ENCODE measurements at regions not wholly inside any gene's neighbourhood (a gene's known extent, or its start where the extent isn't known, plus 50 kb on each side); places are given as distances from the start of the nearest gene placed in this dataset.

GRCh38 chr12:93214523-93215289 is 163.0 kb upstream of the NUDT4 start:
- DNase-seq: peak; percentile 23 to 86
- H3K36me3 ChIP-seq (ENCODE audit: control insufficient read depth, insufficient read depth, low read length): no peaks in the 10 kb centered on the region
- CTCF ChIA-PET: interaction anchor here (0.6 kb wide), 1 partner anchor 70 kb away, joined by 5 read pairs; no protein-coding TSS in a partner anchor
- no peaks in the 10 kb centered on the region for H3K27me3 ChIP-seq (replicated peaks; ENCODE audit: control insufficient read depth, insufficient read depth, low read length)
- peaks cover 23% of the 10 kb centered on the region for H3K9me3 Mint-ChIP-seq (ENCODE audit: unreplicated experiment)
- no TSS peak for BruUV-seq (replicated peaks)
- no peak overlapping the region for H3K4me3 ChIP-seq (ENCODE audit: low read depth, low read length)
- TF ChIP-seq CTCF (IDR thresholded peaks at IDR 0.05; ENCODE audit: insufficient read depth in 1 of 2, low read depth in 1 of 2, low read length in 1 of 2, severe bottlenecking in 1 of 2, unreplicated experiment in 1 of 2): peak in 1 of 2 experiments; percentile 13
- no peaks in the 10 kb centered on the region for H3K4me1 Mint-ChIP-seq (ENCODE audit: low read depth, unreplicated experiment)
- peaks cover 21% of the 10 kb centered on the region for H3K4me1 ChIP-seq
- peaks cover 5% of the 10 kb centered on the region for H3K36me3 Mint-ChIP-seq (ENCODE audit: insufficient read depth, unreplicated experiment)
- H3K9me3 ChIP-seq: peaks cover 3% of the 10 kb centered on the region; the same call in 1 of the 2 replicates
- POLR2A ChIA-PET: no interaction called here
- no peaks in the 10 kb centered on the region for H3K27me3 Mint-ChIP-seq (ENCODE audit: insufficient read depth, unreplicated experiment)
- no peak overlapping the region for H3K4me3 Mint-ChIP-seq (ENCODE audit: unreplicated experiment)
- peak overlapping the region; percentile 59 for H3K27ac Mint-ChIP-seq (ENCODE audit: unreplicated experiment)
- intact Hi-C loops (cut with micrococcal nuclease; ENCODE audit: unreplicated experiment): no loop called here

- Mint-ChIP-seq H3K27ac (ENCODE audit: unreplicated experiment) (peak overlapping the region; percentile 59), H3K27me3 (ENCODE audit: insufficient read depth, unreplicated experiment) (no peaks in the 10 kb centered on the region), H3K36me3 (ENCODE audit: insufficient read depth, unreplicated experiment) (peaks cover 5% of the 10 kb centered on the region), H3K4me3 (ENCODE audit: unreplicated experiment) (no peak overlapping the region), H3K4me1 (ENCODE audit: low read depth, unreplicated experiment) (no peaks in the 10 kb centered on the region), H3K9me3 (ENCODE audit: unreplicated experiment) (peaks cover 23% of the 10 kb centered on the region)
- BruUV-seq (replicated peaks): no TSS peak
- DNase-seq: no peak
- H3K27me3 ChIP-seq (replicated peaks; ENCODE audit: control insufficient read depth, insufficient read depth, low read length): no peaks in the 10 kb centered on the region
- H3K36me3 ChIP-seq (ENCODE audit: control insufficient read depth, insufficient read depth, low read length): no peaks in the 10 kb centered on the region
- H3K4me1 ChIP-seq: peaks cover 21% of the 10 kb centered on the region
- H3K9me3 ChIP-seq: peaks cover 3% of the 10 kb centered on the region; the same call in 1 of the 2 replicates
- ChIA-PET POLR2A (no interaction called here), CTCF (no interaction called here)
- no peak overlapping the region for H3K4me3 ChIP-seq (ENCODE audit: low read depth, low read length)
- intact Hi-C loops (cut with micrococcal nuclease; ENCODE audit: unreplicated experiment): no loop called here
- no peak for TF ChIP-seq CTCF (IDR thresholded peaks at IDR 0.05; ENCODE audit: insufficient read depth in 1 of 2, low read depth in 1 of 2, low read length in 1 of 2, severe bottlenecking in 1 of 2, unreplicated experiment in 1 of 2)
Observed at GRCh38 chr12:93215290-93215678, 162.4 kb upstream of the NUDT4 start.

- Histone ChIP-seq H3K9me3 (no peaks in the 10 kb centered on the region; the same call in 1 of the 2 replicates), H3K27me3 (replicated peaks; ENCODE audit: control insufficient read depth, insufficient read depth, low read length) (no peaks in the 10 kb centered on the region), H3K4me1 (peaks cover 10% of the 10 kb centered on the region), H3K36me3 (ENCODE audit: control insufficient read depth, insufficient read depth, low read length) (no peaks in the 10 kb centered on the region), H3K4me3 (ENCODE audit: low read depth, low read length) (no peak overlapping the region)
- ChIA-PET POLR2A (no interaction called here), CTCF (no interaction called here)
- Mint-ChIP-seq H3K36me3 (ENCODE audit: insufficient read depth, unreplicated experiment) (no peaks in the 10 kb centered on the region), H3K9me3 (ENCODE audit: unreplicated experiment) (peaks cover 25% of the 10 kb centered on the region), H3K4me3 (ENCODE audit: unreplicated experiment) (no peak overlapping the region), H3K27me3 (ENCODE audit: insufficient read depth, unreplicated experiment) (no peaks in the 10 kb centered on the region), H3K4me1 (ENCODE audit: low read depth, unreplicated experiment) (no peaks in the 10 kb centered on the region), H3K27ac (ENCODE audit: unreplicated experiment) (no peak overlapping the region)
- no peak for TF ChIP-seq CTCF (IDR thresholded peaks at IDR 0.05; ENCODE audit: insufficient read depth in 1 of 2, low read depth in 1 of 2, low read length in 1 of 2, severe bottlenecking in 1 of 2, unreplicated experiment in 1 of 2)
- BruUV-seq (replicated peaks): no TSS peak
- no peak for DNase-seq
- intact Hi-C loops (cut with micrococcal nuclease; ENCODE audit: unreplicated experiment): no loop called here
Observed at GRCh38 chr12:93219947-93220346, 157.8 kb upstream of the NUDT4 start.

Measured in Caco-2 (cell line).